ENCODE measurements at regions not wholly inside any gene's neighbourhood (a gene's known extent, or its start where the extent isn't known, plus 50 kb on each side); places are given as distances from the start of the nearest gene placed in this dataset.

DNA sequence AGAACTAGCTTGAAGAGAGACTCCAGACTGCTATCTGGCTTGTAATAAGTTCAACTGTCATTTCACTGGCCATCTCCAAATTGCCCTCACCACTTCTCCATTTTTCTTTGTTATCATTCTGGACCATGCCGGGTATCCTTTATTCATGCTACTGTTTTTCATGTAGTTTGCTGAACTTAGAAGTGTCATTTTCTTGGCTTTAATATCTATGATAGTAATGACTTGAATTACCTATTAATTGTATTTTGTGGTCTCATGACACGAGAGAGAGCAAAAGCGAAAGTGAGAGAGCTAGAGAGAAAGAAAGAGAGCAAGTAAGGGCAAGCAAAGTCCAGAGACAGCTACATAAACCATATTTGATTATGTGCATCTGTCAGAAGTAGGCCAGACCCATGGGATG, 184.9 kb upstream of the ATP1B1 start:
- no peak for DNase-seq

DNA sequence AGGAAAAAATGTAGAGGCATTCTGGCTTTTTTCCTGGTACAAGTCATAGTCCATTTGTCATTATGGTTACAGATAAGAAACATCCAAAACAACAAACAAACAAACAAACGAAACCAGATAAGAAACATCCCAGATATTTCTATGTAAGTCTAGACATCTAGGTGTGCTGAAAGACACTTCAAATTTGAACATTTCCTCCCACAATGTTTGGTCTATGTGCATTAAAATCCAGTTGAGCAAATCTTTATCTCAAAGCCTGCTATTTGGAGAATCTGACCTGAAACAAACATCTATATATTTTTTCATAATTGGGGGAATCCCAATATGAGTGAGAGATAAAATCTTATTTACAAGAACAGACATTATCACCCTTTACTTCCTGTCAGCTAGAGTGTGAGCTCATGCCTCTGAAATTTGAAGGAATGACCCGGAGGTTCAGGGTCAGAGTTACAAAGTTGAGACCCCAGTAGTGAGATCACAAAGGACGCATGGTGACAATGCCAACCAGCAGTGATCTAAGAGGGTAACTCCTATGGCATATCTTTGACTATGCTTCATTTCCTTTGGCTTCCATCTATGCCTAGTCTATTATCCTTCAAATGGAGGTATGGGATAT, 182.9 kb upstream of the ATP1B1 start:
- DNase-seq = no peak

DNA sequence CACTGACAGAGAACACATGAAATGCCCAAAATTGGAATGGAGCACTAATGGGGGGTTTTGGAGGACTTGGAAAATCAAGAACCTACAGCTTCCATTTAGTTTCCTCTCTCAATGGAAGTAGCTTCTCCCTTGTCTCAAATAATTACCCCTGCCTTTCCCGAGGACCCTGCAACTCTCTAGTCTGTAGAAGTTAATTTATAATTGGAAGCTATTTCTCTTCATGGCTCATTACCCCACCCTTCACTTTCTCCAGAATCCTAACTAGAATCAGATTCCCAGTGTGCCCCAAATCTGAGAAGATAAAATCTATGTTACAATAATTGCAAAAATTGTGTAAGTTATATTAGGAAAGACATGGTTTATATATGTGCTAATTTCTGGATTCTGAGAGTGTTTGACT, 181.5 kb upstream of the ATP1B1 start:
- DNase-seq = no peak

DNA sequence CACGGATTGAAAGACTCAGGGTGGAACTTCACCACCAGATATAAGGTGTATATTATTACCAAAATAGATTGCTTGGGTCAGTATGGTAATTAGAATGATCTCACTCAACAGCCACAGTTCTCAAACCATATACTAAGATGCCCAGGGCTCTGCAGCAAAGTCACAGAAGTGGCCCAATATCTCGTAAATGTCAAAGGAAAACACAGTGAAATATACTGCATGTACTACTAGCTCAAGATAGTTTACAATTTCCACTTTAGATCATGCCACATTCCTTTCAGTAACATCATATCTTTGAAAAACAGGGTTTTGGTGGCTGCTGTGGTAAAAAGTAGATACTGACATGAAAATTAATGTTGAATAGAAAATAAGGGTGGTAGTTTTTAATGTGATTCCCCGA, 180.3 kb upstream of the ATP1B1 start:
- DNase-seq = no peak

DNA sequence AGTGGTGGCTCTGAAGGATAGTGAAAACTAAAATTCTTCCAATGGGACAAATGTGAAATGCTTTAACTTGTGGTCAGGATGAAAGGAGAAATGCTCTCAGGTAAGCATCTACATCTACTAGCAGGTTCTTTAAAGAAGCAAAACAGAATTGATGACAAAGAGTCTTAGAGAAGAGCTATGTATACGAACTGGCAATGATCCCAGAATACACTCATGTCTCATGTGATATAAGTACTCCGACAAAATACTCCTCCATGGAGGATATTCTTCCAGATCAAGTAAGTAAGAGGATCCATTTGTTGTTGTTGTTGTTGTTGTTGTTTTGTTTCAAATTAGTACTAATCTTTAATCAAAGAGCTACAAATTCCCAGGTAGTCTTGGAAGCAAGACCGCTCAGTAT, 174.0 kb upstream of the ATP1B1 start:
- no peak for DNase-seq

DNA sequence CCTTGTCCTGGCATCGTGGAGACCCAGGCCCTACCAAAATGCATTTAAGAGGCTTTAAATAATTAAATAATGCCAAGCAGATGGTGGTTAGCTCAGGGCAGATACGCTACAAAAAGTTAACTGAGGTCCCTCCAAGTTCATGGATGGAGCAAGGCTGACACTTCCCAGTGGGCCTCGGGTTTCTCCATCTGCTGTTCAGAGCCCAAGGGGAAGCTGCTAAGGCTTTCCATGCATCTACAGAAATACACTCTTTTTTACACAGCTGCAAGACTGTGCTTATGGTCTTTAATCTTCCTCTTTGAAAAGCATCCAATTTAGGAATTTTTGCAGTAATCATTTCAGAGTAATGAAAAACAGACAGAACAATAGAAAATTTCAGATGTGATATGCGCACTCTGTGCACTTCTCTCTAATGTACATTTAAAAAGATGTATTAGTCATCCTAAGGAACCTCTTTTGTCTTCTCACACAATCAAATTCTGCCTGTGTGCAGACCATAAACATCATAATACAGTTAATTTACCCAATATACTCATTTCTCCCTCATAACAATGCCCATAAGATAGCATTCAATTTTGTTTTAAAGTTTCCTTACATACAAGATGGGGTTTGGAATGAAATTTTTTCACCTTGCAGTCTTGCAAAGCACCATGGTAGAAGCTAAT, 173.2 kb upstream of the ATP1B1 start:
- no peak for DNase-seq

DNA sequence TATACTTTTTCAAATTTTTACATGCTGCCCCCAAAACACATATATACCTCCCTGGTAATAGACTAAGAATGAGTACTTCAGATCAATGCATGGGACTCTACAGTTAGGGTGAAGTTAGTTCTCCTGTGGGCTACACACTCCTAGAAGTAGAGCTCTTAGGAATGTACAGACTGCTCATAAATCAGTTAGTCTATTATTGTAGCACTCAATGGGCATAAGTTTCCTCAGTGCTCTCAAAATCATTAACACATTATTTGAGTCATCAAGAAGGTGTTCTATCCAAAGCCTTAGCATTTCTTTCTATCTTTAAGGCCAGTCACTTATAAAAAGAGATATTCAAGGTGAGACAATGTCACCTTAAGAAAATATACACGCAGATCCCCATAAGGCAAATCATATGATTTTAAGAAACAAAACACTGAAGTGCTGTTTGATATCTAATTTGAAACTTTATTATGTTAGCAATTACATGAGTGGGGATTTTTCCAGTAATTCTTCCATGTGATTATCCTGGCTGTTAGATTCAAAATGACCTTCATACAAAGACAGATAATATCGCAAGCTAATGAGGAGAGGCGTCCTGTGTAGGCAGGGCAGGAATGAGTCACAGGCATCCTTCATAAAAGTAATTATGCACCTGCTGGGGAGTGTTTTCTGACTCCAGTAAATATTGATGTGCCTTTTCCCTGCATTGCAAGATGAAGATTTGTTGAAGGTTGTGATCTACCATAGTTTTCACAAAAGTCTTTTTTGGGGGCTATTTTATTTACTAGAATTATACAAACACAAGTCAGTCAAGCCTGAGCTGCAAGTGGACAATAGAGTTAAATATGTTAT, 167.2 kb upstream of the ATP1B1 start:
- no peak for DNase-seq

DNA sequence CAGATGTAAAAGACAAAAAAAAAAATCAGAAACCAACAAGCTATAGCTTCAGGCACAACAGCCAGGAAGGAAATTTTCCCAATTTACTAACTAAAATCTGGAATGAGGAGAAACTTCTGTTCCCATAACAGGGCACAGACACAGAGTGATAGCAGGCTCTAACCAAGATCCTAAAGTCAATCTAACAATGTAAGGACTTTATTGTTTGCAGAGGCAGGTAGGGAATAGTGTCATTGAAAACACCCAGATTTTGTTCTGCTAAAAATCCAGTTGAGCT, 166.6 kb upstream of the ATP1B1 start:
- DNase-seq = no peak

DNA sequence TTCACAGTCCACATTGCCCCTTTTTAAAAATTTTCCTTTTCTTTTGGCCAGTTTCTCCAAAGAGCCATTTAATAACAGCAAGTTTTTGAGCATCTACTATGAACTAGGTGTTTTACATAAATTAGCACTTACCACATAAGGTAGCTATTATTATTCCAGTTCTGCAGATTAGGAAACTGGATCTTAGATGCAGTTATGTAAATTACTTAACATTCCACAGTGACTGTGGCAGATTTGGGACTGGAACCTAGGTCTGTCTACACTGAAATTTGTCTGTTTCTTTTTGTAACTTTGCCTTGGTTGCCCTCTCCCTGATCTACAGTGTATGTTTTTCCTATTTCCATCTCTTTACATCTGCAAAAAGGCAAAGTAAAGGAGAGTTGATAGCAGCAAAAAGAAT, 164.8 kb upstream of the ATP1B1 start:
- no peak for DNase-seq

DNA sequence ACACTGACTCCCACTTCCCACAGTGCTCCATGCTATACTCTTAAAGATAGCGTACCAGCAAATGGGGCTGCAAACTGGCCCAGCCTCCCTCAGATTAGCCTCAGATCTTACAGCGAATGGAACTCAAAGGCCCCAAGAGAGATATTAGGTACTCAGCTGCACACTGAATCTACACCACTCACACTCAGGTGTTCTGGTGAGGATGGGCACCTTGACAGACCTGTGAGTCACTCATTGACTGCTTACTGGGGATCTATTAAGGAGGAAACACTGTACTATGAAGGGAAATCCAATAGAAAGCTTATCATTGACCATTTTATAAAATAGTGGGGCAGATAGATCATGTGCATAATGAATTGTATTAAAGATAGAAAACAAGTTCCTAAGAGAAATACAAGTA, 164.3 kb upstream of the ATP1B1 start:
- no peak for DNase-seq

DNA sequence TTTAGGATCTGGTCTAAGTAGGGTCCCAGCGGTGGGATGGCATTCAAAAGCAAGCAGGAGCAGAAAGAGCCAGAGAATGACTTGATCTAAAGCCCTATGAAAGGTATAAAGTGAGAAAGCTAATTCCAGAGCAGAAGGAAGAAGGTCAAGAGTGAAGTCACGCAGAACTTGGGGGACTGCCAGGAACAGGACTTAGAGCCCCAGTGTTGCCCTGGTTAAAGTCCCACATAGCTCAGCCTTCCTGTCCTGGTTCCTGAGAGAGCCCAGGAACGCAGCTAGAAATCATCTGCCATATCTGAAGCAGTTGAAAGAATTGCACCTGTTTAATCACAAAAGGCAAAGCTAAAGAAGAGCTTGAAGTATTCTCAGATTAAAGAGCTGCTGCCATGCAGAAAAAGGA, 160.6 kb upstream of the ATP1B1 start:
- no peak for DNase-seq

DNA sequence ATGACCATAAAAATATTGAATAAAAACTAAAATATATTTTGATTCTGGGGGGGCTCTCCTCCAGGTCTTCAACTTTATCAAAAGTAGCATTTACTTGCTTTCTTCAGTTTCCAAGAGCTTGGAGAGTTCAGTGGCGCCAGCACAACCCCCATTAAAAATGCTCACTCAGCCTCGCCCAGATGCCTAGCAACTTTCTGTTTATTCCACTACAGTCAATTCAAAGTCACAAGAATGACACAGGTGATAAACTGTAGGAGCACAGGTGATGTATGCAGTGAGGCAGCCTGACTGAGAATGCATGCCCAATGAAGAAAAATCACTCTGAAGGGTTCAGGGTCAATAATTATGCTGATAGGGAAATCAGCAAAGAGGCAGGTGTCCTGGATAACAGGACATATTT, 159.4 kb upstream of the ATP1B1 start:
- DNase-seq = no peak

DNA sequence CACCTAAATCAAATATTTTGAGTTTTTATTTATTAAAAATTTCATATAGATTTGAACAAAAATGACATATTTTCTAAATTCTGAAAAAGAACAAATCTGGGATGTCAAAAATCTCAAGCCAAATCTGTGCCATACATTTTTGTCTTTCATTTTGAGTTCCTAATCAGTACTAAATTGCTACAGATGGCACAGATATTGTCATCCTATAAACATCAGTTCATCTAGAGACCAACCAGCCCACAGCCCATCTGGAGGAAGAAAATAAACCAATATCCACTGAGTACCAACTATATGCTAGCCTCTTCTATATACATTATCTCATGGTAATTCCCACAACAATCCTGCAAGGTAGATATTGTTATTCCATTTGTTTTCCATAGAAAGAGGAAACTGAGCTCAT, 156.8 kb upstream of the ATP1B1 start:
- DNase-seq = no peak

DNA sequence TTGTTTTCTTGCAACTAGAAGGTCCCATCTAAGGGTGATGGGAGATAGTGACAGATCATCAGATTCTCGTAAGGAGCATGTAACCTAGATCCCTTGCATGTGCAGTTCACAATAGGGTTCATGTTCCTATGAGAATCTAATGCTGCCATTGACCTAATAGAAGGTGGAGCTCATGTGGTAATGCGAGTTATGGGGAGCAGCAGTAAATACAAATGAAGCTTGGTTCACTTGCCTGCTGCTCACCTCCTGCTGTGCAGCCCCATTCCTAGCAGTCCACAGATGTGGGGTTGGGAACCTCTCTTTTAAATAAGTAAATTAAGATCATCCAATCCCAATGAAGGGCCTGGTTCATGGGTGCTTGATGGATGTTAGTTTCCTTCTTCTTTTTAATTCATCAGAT, 148.7 kb upstream of the ATP1B1 start:
- DNase-seq = no peak

DNA sequence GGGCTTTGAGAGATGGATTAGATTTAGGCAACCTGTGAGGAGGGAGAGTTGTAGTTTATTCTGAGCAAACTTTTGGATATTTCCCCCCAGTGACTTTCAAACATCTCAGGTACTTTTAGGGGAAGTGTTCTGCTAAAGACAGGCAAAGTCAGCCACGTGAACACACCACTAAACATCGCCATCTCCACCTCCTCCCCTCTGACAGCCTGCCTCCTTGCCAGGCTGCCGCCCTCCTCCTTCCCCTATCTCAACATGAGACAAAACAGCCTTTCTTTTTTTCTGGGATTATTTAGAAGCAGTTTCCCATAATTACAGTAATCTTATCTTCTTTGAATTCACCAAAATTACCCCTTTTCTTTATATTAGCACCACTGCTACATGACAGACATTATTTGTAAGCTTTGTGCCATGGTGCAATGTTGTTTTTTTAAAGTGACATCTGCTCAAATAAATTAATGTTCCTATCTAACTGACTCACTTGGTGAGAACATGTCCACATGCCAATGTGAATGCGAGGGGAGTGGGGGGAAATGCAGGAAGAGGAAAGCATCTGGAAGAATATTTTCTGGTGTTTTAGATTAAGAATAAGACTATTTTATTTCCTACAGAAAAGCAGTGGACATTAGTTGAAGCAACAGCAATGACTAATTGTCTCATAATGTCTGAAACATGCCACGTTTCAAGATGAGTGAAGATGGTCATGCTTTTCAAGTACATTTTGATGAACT, 147.8 kb upstream of the ATP1B1 start:
- no peak for DNase-seq

DNA sequence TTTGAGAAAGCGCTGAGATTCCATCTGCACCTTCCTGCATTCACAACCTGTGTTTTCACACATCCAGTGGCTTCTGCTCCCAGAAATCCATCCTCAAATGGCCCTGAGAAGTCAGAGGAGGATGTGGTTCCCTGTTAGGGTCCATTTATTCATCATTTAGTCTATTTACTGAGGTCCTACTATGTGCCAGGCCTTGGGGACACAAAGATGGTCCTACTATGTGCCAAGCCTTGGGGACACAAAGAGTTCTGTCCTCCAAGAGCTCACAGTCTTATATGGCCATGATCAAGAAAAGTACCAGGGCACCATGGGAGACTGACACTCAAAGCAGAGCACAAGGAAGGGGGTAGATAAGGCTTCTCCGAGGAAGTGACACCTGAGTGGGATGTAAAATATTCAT, 147.1 kb upstream of the ATP1B1 start:
- DNase-seq = no peak

DNA sequence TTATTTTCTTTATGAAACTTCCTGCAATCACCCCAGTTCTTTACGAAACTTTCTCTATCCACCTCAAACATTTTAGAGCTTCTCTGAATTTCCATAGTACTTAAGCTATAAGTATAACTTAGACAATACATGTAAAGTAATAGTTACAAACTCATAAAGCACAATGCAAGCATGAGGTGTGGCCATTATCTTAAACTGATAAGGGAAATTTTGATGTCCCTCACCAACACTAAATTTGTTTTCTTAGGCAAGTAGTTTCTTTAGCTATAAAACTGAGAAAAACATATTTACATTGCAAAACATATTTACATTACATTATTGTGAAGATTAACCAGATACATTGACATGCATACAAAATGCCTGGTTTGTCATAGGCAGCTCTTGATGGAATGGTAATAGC, 146.4 kb upstream of the ATP1B1 start:
- no peak for DNase-seq

DNA sequence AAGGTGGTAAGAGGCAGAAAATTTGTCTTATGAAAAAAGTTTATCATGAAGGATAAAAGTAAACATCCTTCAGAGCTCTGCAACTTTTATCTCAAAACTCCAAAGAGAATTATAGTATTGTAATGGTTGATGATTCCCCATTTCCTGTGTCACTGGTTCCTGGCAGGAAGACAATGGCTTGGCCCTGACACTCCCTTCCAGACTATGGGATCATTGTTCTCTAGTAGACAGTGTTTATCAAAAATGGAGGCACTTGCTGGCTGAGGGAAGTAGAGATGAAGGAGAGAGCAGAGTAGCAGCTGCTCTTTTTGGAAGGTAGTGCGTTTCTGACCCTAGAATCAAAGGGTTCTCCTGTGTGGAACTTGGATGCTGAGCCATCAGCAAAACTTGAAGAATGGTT, 145.9 kb upstream of the ATP1B1 start:
- DNase-seq = no peak

DNA sequence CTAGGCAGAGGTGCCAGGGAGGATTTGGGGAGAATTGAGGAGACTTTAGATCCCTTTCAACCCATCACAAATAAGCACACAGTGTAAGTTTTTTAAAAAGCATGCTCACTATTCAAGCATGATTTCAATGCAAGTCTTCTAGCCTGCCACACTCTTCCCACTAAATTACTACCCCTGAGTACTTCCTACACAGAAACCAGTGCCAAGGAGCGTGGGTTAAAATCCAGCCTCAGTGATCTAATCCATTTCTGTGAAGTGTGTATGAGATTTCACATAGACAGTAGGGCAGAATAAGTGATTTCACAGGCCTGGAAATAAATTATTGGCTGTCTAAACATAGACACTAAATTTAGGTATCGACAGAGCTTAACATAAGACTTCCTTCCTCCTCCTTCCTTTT, 142.9 kb upstream of the ATP1B1 start:
- DNase-seq = no peak

DNA sequence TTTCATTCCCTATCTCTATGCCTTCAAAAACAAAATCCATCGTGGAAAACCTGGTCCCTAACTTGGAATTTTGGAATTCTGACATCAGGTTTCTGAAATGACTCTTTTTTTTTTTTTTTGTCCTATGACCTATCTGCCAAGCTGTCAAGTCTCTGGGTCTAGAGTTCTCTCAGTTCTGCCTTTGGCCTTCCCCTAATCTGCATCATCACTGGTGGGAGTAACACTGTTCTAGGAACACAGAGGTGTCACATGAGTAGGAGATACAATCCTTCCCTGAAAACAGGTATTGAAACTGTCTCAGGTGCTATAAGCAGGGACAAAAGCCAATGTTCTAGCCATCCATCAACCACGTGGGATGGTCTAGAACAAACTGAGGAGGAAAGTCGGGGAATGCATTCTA, 142.0 kb upstream of the ATP1B1 start:
- no peak for DNase-seq

DNA sequence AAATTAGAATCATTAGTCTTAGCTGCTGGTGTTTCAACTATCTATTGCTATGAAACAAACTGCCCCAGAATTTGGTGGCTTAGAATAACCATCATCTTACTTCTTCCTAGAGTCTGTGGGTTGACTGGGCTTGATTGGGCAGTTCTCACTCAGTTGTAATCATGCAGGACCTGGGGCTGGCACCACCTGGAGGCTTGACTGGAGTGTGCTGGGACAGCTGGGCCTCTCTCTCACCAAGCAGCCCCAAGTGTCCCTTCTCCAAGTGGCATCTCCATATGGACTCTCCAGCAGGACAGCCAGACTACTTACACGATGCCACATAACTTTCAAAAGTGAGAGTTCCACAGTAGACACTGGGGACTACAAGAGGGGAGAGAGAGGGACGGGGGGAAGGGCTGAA, 140.3 kb upstream of the ATP1B1 start:
- no peak for DNase-seq

DNA sequence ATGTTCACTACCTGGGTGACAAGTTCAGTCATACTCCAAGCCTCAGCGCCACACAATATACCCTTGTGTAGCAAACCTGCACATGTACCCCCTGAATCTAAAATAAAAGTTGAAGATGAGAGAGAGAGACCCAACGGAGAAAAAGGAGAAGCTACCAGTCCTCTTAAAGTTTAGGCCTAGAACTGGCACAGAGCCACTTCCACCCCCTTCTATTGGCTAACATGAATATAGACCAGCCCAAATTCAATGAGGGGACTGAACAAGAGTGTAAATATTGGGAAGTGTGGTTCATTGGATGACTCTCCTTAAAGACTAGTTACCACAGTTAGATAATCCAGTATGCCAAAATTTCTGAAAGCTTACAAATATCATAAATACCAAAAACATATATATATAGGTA, 139.9 kb upstream of the ATP1B1 start:
- DNase-seq = no peak

DNA sequence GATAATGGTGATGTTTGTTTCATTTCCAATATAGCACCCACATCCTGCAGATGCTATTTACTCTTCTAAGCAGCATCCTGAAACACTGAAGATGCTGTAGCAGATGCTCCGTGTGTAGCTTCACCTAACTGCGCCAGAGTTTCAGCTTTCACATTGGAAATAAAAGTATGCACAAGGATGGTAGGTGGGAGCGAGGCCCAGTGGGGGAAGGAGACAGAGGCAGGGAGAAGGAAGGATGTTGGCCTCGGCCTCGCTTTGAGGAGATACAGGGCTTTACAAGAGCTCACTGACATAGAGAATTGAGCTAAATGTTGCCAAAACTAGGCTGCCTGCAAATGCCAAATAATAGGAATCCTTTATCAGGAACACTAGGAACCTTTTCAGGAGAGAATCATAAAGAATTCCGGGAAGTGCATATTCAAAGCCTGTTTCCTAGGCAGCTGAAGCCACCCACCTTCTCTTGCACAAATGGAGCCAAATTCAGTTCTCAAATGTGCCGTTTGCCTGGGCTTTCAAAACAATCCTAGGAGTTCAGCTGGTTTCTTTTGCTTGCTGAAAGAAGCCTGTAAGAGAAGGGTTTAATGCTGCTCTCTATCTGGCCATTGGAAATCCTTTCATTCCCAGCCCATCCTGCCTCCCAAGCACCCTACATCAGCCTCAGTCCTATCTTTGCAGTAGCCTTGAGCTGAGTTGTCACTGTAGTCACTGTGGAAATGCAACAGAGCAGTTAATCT, 135.4 kb upstream of the ATP1B1 start:
- no peak for DNase-seq
